Loucy (cell line): ENCODE measurements at regions not wholly inside any gene's neighbourhood (a gene's known extent, or its start where the extent isn't known, plus 50 kb on each side); places are given as distances from the start of the nearest gene placed in this dataset.

Experiments used
- EZH2phosphoT487 ChIP-seq: fragments of 200-600 bp; IDR thresholded peaks from 2 replicates; pipeline ENCODE4 v1.6.1; 2018; ENCODE audit warnings: antibody characterized with exemption, mild to moderate bottlenecking, moderate library complexity, borderline replicate concordance
- TF ChIP-seq, protein P1 (sequence below): fragments of 200-600 bp; sonication (generic); conservative IDR thresholded peaks from 2 replicates; pipeline ENCODE4 v1.5.1; 2014; ENCODE audit warnings: mild to moderate bottlenecking, antibody characterized with exemption, low read length

DNA sequence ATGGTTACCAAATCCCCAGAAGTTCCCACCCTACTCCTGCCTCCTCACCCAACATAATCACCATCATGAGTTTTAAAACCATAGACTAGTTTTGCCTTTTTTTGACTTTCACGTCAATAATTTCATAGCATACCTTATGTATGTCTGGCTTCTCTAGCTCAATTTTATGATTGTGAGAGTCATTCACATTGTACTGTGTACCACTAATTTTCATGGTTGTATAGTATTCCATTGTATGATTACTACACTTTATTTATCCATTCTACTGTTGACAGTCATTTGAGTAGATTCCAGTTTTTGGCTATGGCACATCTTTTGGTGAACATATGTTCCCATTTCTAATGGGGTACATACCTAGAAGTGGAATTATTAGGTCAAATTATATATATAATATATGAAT is 195.3 kb upstream of the TCF21 start:
- TF ChIP-seq, protein P1, sequence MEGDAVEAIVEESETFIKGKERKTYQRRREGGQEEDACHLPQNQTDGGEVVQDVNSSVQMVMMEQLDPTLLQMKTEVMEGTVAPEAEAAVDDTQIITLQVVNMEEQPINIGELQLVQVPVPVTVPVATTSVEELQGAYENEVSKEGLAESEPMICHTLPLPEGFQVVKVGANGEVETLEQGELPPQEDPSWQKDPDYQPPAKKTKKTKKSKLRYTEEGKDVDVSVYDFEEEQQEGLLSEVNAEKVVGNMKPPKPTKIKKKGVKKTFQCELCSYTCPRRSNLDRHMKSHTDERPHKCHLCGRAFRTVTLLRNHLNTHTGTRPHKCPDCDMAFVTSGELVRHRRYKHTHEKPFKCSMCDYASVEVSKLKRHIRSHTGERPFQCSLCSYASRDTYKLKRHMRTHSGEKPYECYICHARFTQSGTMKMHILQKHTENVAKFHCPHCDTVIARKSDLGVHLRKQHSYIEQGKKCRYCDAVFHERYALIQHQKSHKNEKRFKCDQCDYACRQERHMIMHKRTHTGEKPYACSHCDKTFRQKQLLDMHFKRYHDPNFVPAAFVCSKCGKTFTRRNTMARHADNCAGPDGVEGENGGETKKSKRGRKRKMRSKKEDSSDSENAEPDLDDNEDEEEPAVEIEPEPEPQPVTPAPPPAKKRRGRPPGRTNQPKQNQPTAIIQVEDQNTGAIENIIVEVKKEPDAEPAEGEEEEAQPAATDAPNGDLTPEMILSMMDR: no peak
- no peak for TF ChIP-seq EZH2phosphoT487
